C4-2B (cell line): ENCODE measurements at regions not wholly inside any gene's neighbourhood (a gene's known extent, or its start where the extent isn't known, plus 50 kb on each side); places are given as distances from the start of the nearest gene placed in this dataset.

Source experiments
- ZFX ChIP-seq: fragments of 450-650 bp; IDR thresholded peaks from 2 replicates; pipeline ENCODE4 v1.6.1; 2017
- TF ChIP-seq, protein P1 (sequence below): fragments of 450-650 bp; conservative IDR thresholded peaks from 2 replicates; pipeline ENCODE4 v1.5.1; 2017; ENCODE audit warnings: mild to moderate bottlenecking

DNA sequence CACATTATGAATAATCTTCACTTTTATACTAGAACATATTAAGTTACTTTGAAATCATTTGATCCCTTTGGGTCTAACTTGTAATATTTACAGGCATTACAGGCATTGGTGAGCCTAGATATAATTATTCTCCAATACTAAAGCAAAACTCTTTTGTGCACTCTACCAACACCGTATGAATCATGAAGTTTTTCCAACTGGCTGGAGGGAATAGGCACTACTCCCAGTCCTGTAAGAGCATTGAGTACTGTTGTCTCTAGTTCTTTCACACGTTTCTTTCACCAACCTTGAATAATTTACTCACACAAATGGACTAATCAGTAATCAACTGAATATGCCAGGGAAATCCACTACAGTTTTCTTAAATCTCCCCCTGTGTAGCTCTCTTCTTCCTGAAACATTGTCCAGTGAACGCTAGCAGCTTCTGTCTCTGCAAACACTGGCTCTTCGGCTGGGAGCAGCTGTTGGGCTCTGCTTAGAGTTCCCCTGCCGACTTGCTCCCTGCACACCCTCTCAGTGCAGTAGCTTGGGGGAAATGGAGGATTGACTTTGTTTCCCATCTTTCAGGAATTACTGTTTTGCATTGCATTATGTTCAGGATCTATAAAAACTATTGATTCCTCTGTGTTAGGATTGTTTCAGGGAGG is 476.7 kb downstream of the RFC3 start:
- TF ChIP-seq, protein P1, sequence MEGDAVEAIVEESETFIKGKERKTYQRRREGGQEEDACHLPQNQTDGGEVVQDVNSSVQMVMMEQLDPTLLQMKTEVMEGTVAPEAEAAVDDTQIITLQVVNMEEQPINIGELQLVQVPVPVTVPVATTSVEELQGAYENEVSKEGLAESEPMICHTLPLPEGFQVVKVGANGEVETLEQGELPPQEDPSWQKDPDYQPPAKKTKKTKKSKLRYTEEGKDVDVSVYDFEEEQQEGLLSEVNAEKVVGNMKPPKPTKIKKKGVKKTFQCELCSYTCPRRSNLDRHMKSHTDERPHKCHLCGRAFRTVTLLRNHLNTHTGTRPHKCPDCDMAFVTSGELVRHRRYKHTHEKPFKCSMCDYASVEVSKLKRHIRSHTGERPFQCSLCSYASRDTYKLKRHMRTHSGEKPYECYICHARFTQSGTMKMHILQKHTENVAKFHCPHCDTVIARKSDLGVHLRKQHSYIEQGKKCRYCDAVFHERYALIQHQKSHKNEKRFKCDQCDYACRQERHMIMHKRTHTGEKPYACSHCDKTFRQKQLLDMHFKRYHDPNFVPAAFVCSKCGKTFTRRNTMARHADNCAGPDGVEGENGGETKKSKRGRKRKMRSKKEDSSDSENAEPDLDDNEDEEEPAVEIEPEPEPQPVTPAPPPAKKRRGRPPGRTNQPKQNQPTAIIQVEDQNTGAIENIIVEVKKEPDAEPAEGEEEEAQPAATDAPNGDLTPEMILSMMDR = no peak
- no peak for TF ChIP-seq ZFX
